ENCODE measurements at regions not wholly inside any gene's neighbourhood (a gene's known extent, or its start where the extent isn't known, plus 50 kb on each side); places are given as distances from the start of the nearest gene placed in this dataset.

- H3K36me3 ChIP-seq (ENCODE audit: control insufficient read depth in 2 of 2, insufficient read depth in 2 of 2, low read length in 1 of 2), result no peaks in the 10 kb centered on the region
- FAIRE-seq, result no peak
- no peak overlapping the region for H3K4me3 ChIP-seq
- no peak overlapping the region for H2AFZ ChIP-seq (ENCODE audit: control insufficient read depth, low read depth, low read length)
- in situ Hi-C loops (cut with MboI) (no loop called here), intact Hi-C loops (cut with micrococcal nuclease; ENCODE audit: unreplicated experiment) (no loop called here)
- ChIA-PET CTCF (no interaction called here), SMC1A (ENCODE audit: uncharacterized antibody, unreplicated experiment) (no interaction called here), POLR2A (no interaction called here), RAD21 (ENCODE audit: unreplicated experiment) (no interaction called here)
- DNase-seq (ENCODE audit: low read depth, low spot score), result no peak
- H3K79me2 ChIP-seq (ENCODE audit: control insufficient read depth, insufficient read depth, low read length), result no peaks in the 10 kb centered on the region
- no peaks in the 10 kb centered on the region; a peak in 1 of 4 replicates for H3K27me3 ChIP-seq (replicated peaks in 1 of 2; ENCODE audit: control insufficient read depth in 2 of 2, insufficient read depth in 2 of 2, low read length in 1 of 2)
- no peak for ATAC-seq
- no peaks in the 10 kb centered on the region for H4K20me1 ChIP-seq (ENCODE audit: control insufficient read depth, insufficient read depth)
- H3K4me2 ChIP-seq (ENCODE audit: control insufficient read depth, insufficient read depth), result no peak overlapping the region
- H3K4me1 ChIP-seq (ENCODE audit: control insufficient read depth, insufficient read depth, low read length), result no peaks in the 10 kb centered on the region
- no peak overlapping the region for H3K9ac ChIP-seq (ENCODE audit: control insufficient read depth, insufficient read depth, low read length)
- no peak overlapping the region for H3K27ac ChIP-seq (ENCODE audit: control insufficient read depth, insufficient read depth)
- TF ChIP-seq IKZF2 (IDR thresholded peaks at IDR 0.05), result no peak
- TF ChIP-seq ZNF24 (IDR thresholded peaks at IDR 0.05), result no peak
- no peak for TF ChIP-seq NBN (IDR thresholded peaks at IDR 0.05)
- no peak for TF ChIP-seq PAX8 (IDR thresholded peaks at IDR 0.05)
- H3K9me3 ChIP-seq (replicated peaks; ENCODE audit: control insufficient read depth, insufficient read depth, low read length), result no peaks in the 10 kb centered on the region
- no TSS peak for BruUV-seq (replicated peaks)
Observed at GRCh38 chr18:41660654-41661053, 294.4 kb upstream of the PIK3C3 start.

GRCh38 chr18:41659438-41660130 is 295.4 kb upstream of the PIK3C3 start:
- ChIA-PET RAD21 (ENCODE audit: unreplicated experiment) (no interaction called here), POLR2A (no interaction called here), SMC1A (ENCODE audit: uncharacterized antibody, unreplicated experiment) (no interaction called here), CTCF (no interaction called here)
- ATAC-seq, result no peak
- Histone ChIP-seq H3K9me3 (replicated peaks; ENCODE audit: control insufficient read depth, insufficient read depth, low read length) (no peaks in the 10 kb centered on the region), H3K4me2 (ENCODE audit: control insufficient read depth, insufficient read depth) (no peak overlapping the region), H3K4me3 (no peak overlapping the region), H3K27me3 (replicated peaks in 1 of 2; ENCODE audit: control insufficient read depth in 2 of 2, insufficient read depth in 2 of 2, low read length in 1 of 2) (no peaks in the 10 kb centered on the region; a peak in 1 of 4 replicates), H4K20me1 (ENCODE audit: control insufficient read depth, insufficient read depth) (no peaks in the 10 kb centered on the region), H2AFZ (ENCODE audit: control insufficient read depth, low read depth, low read length) (no peak overlapping the region), H3K27ac (ENCODE audit: control insufficient read depth, insufficient read depth) (no peak overlapping the region), H3K79me2 (ENCODE audit: control insufficient read depth, insufficient read depth, low read length) (no peaks in the 10 kb centered on the region), H3K4me1 (ENCODE audit: control insufficient read depth, insufficient read depth, low read length) (no peaks in the 10 kb centered on the region), H3K9ac (ENCODE audit: control insufficient read depth, insufficient read depth, low read length) (no peak overlapping the region), H3K36me3 (ENCODE audit: control insufficient read depth in 2 of 2, insufficient read depth in 2 of 2, low read length in 1 of 2) (no peaks in the 10 kb centered on the region)
- no TSS peak for BruUV-seq (replicated peaks)
- intact Hi-C loops (cut with micrococcal nuclease; ENCODE audit: unreplicated experiment), result no loop called here
- no peak for TF ChIP-seq CHD2 (IDR thresholded peaks at IDR 0.05; ENCODE audit: borderline replicate concordance, low read depth, low read length)
- TF ChIP-seq FOXK2 (IDR thresholded peaks at IDR 0.05), result no peak
- TF ChIP-seq, protein P1, sequence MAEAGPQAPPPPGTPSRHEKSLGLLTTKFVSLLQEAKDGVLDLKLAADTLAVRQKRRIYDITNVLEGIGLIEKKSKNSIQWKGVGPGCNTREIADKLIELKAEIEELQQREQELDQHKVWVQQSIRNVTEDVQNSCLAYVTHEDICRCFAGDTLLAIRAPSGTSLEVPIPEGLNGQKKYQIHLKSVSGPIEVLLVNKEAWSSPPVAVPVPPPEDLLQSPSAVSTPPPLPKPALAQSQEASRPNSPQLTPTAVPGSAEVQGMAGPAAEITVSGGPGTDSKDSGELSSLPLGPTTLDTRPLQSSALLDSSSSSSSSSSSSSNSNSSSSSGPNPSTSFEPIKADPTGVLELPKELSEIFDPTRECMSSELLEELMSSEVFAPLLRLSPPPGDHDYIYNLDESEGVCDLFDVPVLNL (IDR thresholded peaks at IDR 0.05; ENCODE audit: low read depth, low read length), result no peak
- no peak for TF ChIP-seq IRF3 (IDR thresholded peaks at IDR 0.05)
- TF ChIP-seq KDM1A (IDR thresholded peaks at IDR 0.05; ENCODE audit: borderline replicate concordance), result no peak
- no peak for TF ChIP-seq EP300 (IDR thresholded peaks at IDR 0.05; ENCODE audit: borderline replicate concordance in 1 of 2, control insufficient read depth in 1 of 2, low read depth in 2 of 2, low read length in 2 of 2)
- TF ChIP-seq PAX8 (IDR thresholded peaks at IDR 0.05), result no peak
- in situ Hi-C loops (cut with MboI), result no loop called here
- DNase-seq (ENCODE audit: low read depth, low spot score), result no peak
- FAIRE-seq, result no peak
- 21% methylated on average over 3 of the region's 3 CpGs for WGBS (ENCODE audit: insufficient coverage, insufficient replicate concordance, low lambda C conversion rate, missing lambda C conversion rate)

Data from GM12878 (cell line).